ENCODE measurements at regions not wholly inside any gene's neighbourhood (a gene's known extent, or its start where the extent isn't known, plus 50 kb on each side); places are given as distances from the start of the nearest gene placed in this dataset.

DNA sequence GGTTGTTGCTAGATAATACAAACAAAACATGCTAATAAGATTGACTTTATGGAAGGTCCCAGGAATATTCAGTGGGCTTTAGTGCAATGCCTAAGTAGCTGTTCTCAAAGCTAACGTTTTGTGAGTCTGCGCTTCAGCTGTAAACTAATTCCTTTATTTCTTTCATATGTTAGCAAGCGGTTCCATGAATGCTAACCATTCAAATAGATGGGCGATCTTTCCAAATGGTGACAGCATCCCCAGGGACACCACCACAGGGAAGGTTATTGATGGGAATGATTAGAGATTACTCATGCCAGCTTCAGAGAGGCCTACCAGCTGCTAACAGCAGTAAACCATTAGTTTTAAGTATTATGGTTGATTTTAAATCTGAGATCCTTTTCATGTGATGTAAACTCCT lies 405.7 kb upstream of the MCTP2 start:
- Histone ChIP-seq H3K4me3 (ENCODE audit: control insufficient read depth in 1 of 2, extremely low read depth in 1 of 2, low read length in 1 of 2) (no peak overlapping the region), H3K36me3 (ENCODE audit: control insufficient read depth in 2 of 2, extremely low read depth in 1 of 2, insufficient read depth in 1 of 2, low read length in 1 of 2) (no peaks in the 10 kb centered on the region), H3K27me3 (replicated peaks in 1 of 2; ENCODE audit: control insufficient read depth in 2 of 2, extremely low read depth in 1 of 2, insufficient read depth in 2 of 2, low read length in 1 of 2) (no peaks in the 10 kb centered on the region), H3K4me1 (ENCODE audit: control insufficient read depth in 1 of 2, extremely low read depth in 1 of 2, insufficient read depth in 2 of 2, low read length in 2 of 2) (no peaks in the 10 kb centered on the region), H3K27ac (ENCODE audit: low read length) (no peak overlapping the region), H3K9me3 (no peaks in the 10 kb centered on the region)
- no peaks in the 10 kb centered on the region for H3K36me3 Mint-ChIP-seq
- H3K4me3 Mint-ChIP-seq: no peak overlapping the region
- ChIA-PET POLR2A (no interaction called here), CTCF (no interaction called here)
- no peaks in the 10 kb centered on the region for H3K9me3 Mint-ChIP-seq
- H3K27me3 Mint-ChIP-seq: peaks cover 0 to 2% of the 10 kb centered on the region in 2 donors
- WGBS (ENCODE audit: insufficient coverage): 71% methylated on average over 2 of the region's 4 CpGs
- ATAC-seq (replicated peaks in 1 of 4) (no peak), DNase-seq (no peak)
- H3K27ac Mint-ChIP-seq: no peak overlapping the region
- H3K4me1 Mint-ChIP-seq: no peaks in the 10 kb centered on the region

- CTCF ChIA-PET: interaction anchor here in 1 of 2 donors (0.5 kb wide), 1 partner anchor 15 kb away, joined by 3 read pairs; no protein-coding TSS in a partner anchor
- no peak overlapping the region for H3K27ac ChIP-seq (ENCODE audit: low read length)
- no peaks in the 10 kb centered on the region for H3K36me3 Mint-ChIP-seq
- H3K27me3 Mint-ChIP-seq: peaks cover 0 to 2% of the 10 kb centered on the region in 2 donors
- no peaks in the 10 kb centered on the region for H3K9me3 ChIP-seq
- no peaks in the 10 kb centered on the region for H3K36me3 ChIP-seq (ENCODE audit: control insufficient read depth in 2 of 2, extremely low read depth in 1 of 2, insufficient read depth in 1 of 2, low read length in 1 of 2)
- H3K4me1 ChIP-seq (ENCODE audit: control insufficient read depth in 1 of 2, extremely low read depth in 1 of 2, insufficient read depth in 2 of 2, low read length in 2 of 2): no peaks in the 10 kb centered on the region
- H3K4me3 Mint-ChIP-seq: no peak overlapping the region
- POLR2A ChIA-PET: interaction anchor here in 1 of 2 donors (0.5 kb wide), 1 partner anchor 46 kb away, joined by 3 read pairs; no protein-coding TSS in a partner anchor
- 100% methylated on average over 1 of the region's 9 CpGs for WGBS (ENCODE audit: insufficient coverage)
- ATAC-seq (replicated peaks in 1 of 4) (no peak), DNase-seq (no peak)
- no peaks in the 10 kb centered on the region for H3K9me3 Mint-ChIP-seq
- no peaks in the 10 kb centered on the region for H3K27me3 ChIP-seq (replicated peaks in 1 of 2; ENCODE audit: control insufficient read depth in 2 of 2, extremely low read depth in 1 of 2, insufficient read depth in 2 of 2, low read length in 1 of 2)
- H3K4me3 ChIP-seq (ENCODE audit: control insufficient read depth in 1 of 2, extremely low read depth in 1 of 2, low read length in 1 of 2): no peak overlapping the region
- H3K27ac Mint-ChIP-seq: no peak overlapping the region
- H3K4me1 Mint-ChIP-seq: no peaks in the 10 kb centered on the region
Measured at GRCh38 chr15:93823971-93824913, 407.1 kb upstream of the MCTP2 start.

GRCh38 chr15:93820566-93820965 lies 410.8 kb upstream of the MCTP2 start:
- ATAC-seq (replicated peaks in 1 of 4): no peak
- Mint-ChIP-seq H3K9me3 (peaks cover 3 to 19% (median 14%) of the 10 kb centered on the region in 3 donors), H3K27me3 (no peaks in the 10 kb centered on the region), H3K36me3 (no peaks in the 10 kb centered on the region), H3K4me1 (no peaks in the 10 kb centered on the region), H3K27ac (no peak overlapping the region), H3K4me3 (no peak overlapping the region)
- Histone ChIP-seq H3K27ac (ENCODE audit: low read length) (no peak overlapping the region), H3K9me3 (no peaks in the 10 kb centered on the region), H3K27me3 (replicated peaks in 1 of 2; ENCODE audit: control insufficient read depth in 2 of 2, extremely low read depth in 1 of 2, insufficient read depth in 2 of 2, low read length in 1 of 2) (no peaks in the 10 kb centered on the region), H3K4me3 (ENCODE audit: control insufficient read depth in 1 of 2, extremely low read depth in 1 of 2, low read length in 1 of 2) (no peak overlapping the region), H3K36me3 (ENCODE audit: control insufficient read depth in 2 of 2, extremely low read depth in 1 of 2, insufficient read depth in 1 of 2, low read length in 1 of 2) (no peaks in the 10 kb centered on the region), H3K4me1 (ENCODE audit: control insufficient read depth in 1 of 2, extremely low read depth in 1 of 2, insufficient read depth in 2 of 2, low read length in 2 of 2) (no peaks in the 10 kb centered on the region)
- DNase-seq: no peak
- 100% methylated on average over 1 of the region's 4 CpGs for WGBS (ENCODE audit: insufficient coverage)
- POLR2A ChIA-PET: no interaction called here
- CTCF ChIA-PET: no interaction called here

DNA sequence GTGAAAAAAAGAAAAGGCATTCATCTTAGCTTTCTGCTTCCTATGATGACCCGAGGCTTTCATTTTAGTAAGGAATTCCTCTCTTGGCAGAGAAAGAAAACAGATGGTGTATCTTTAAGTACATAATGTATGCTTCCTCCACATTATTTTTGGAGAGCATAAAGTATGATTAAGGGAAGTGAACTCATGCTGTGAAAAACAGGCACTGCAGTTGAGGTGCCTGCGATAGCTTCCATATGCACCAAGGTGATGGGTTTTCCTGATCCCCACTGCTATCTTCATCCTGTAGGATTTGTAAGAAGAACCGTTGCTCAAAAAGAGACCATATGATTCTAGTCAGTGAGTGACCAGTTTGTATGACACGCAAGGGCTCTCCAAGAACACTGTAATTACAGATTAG lies 411.5 kb upstream of the MCTP2 start:
- Histone ChIP-seq H3K4me1 (ENCODE audit: control insufficient read depth in 1 of 2, extremely low read depth in 1 of 2, insufficient read depth in 2 of 2, low read length in 2 of 2) (no peaks in the 10 kb centered on the region), H3K27me3 (replicated peaks in 1 of 2; ENCODE audit: control insufficient read depth in 2 of 2, extremely low read depth in 1 of 2, insufficient read depth in 2 of 2, low read length in 1 of 2) (no peaks in the 10 kb centered on the region), H3K36me3 (ENCODE audit: control insufficient read depth in 2 of 2, extremely low read depth in 1 of 2, insufficient read depth in 1 of 2, low read length in 1 of 2) (no peaks in the 10 kb centered on the region), H3K4me3 (ENCODE audit: control insufficient read depth in 1 of 2, extremely low read depth in 1 of 2, low read length in 1 of 2) (no peak overlapping the region), H3K27ac (ENCODE audit: low read length) (no peak overlapping the region), H3K9me3 (no peaks in the 10 kb centered on the region)
- WGBS (ENCODE audit: insufficient coverage): no CpG with 5 or more reads among the region's 4 CpGs
- Mint-ChIP-seq H3K9me3 (peaks cover 3 to 19% (median 14%) of the 10 kb centered on the region in 3 donors), H3K27me3 (no peaks in the 10 kb centered on the region), H3K27ac (no peak overlapping the region), H3K4me3 (no peak overlapping the region), H3K4me1 (no peaks in the 10 kb centered on the region), H3K36me3 (no peaks in the 10 kb centered on the region)
- no peak for DNase-seq
- POLR2A ChIA-PET: interaction anchor here in 1 of 2 donors (0.6 kb wide), 1 partner anchor 154 kb away, joined by 4 read pairs; no protein-coding TSS in a partner anchor
- CTCF ChIA-PET: no interaction called here
- ATAC-seq (replicated peaks in 1 of 4): no peak

DNA sequence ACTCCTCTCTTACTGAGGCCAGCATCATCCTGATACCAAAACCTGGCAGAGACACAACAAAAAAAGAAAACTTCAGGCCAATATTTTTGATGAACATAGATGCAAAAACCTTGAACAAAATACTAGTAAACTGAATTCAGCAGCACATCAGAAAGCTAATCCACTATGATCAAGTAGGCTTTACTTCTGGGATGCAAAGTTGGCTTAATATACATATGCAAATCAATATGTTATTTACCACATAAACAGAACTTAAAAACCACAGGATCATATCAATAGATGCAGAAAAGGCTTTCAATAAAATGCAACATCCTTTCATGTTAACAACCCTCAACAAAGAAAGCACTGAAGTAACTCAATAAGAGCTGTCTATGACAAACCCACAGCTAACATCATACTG lies 414.5 kb upstream of the MCTP2 start:
- Mint-ChIP-seq H3K36me3 (no peaks in the 10 kb centered on the region), H3K9me3 (peaks cover 3 to 19% (median 14%) of the 10 kb centered on the region in 3 donors), H3K4me1 (no peaks in the 10 kb centered on the region), H3K4me3 (no peak overlapping the region), H3K27ac (no peak overlapping the region), H3K27me3 (peaks cover 0 to 7% of the 10 kb centered on the region in 2 donors)
- H3K4me3 ChIP-seq (ENCODE audit: control insufficient read depth in 1 of 2, extremely low read depth in 1 of 2, low read length in 1 of 2): no peak overlapping the region
- H3K27me3 ChIP-seq (replicated peaks in 1 of 2; ENCODE audit: control insufficient read depth in 2 of 2, extremely low read depth in 1 of 2, insufficient read depth in 2 of 2, low read length in 1 of 2): peaks cover 0 to 8% of the 10 kb centered on the region in 2 experiments
- H3K9me3 ChIP-seq: no peaks in the 10 kb centered on the region
- no peaks in the 10 kb centered on the region for H3K36me3 ChIP-seq (ENCODE audit: control insufficient read depth in 2 of 2, extremely low read depth in 1 of 2, insufficient read depth in 1 of 2, low read length in 1 of 2)
- no peaks in the 10 kb centered on the region for H3K4me1 ChIP-seq (ENCODE audit: control insufficient read depth in 1 of 2, extremely low read depth in 1 of 2, insufficient read depth in 2 of 2, low read length in 2 of 2)
- CTCF ChIA-PET: no interaction called here
- ATAC-seq (replicated peaks in 1 of 4): no peak
- DNase-seq: no peak
- no peak overlapping the region for H3K27ac ChIP-seq (ENCODE audit: low read length)
- POLR2A ChIA-PET: no interaction called here

- Mint-ChIP-seq H3K27me3 (peaks cover 4 to 16% of the 10 kb centered on the region in 2 donors), H3K4me1 (no peaks in the 10 kb centered on the region), H3K9me3 (no peaks in the 10 kb centered on the region), H3K4me3 (no peak overlapping the region), H3K36me3 (no peaks in the 10 kb centered on the region), H3K27ac (no peak overlapping the region)
- peaks cover 0 to 8% of the 10 kb centered on the region in 2 experiments for H3K27me3 ChIP-seq (replicated peaks in 1 of 2; ENCODE audit: control insufficient read depth in 2 of 2, extremely low read depth in 1 of 2, insufficient read depth in 2 of 2, low read length in 1 of 2)
- no CpG with 5 or more reads among the region's 5 CpGs for WGBS (ENCODE audit: insufficient coverage)
- no peaks in the 10 kb centered on the region for H3K4me1 ChIP-seq (ENCODE audit: control insufficient read depth in 1 of 2, extremely low read depth in 1 of 2, insufficient read depth in 2 of 2, low read length in 2 of 2)
- CTCF ChIA-PET: no interaction called here
- ATAC-seq (replicated peaks in 1 of 4) (no peak), DNase-seq (no peak)
- H3K4me3 ChIP-seq (ENCODE audit: control insufficient read depth in 1 of 2, extremely low read depth in 1 of 2, low read length in 1 of 2): no peak overlapping the region
- POLR2A ChIA-PET: no interaction called here
- no peaks in the 10 kb centered on the region for H3K36me3 ChIP-seq (ENCODE audit: control insufficient read depth in 2 of 2, extremely low read depth in 1 of 2, insufficient read depth in 1 of 2, low read length in 1 of 2)
- H3K9me3 ChIP-seq: no peaks in the 10 kb centered on the region
- no peak overlapping the region for H3K27ac ChIP-seq (ENCODE audit: low read length)
Measured at GRCh38 chr15:93811305-93811704, 420.1 kb upstream of the MCTP2 start.

All from T-cell (primary cell).